Stimulated activated CD4-positive, alpha-beta T cell treated with anti-CD3 and anti-CD28 coated beads, Interleukin-4, amount 100 ng/mL, for 4 hours (primary cell): ENCODE measurements at regions not wholly inside any gene's neighbourhood (a gene's known extent, or its start where the extent isn't known, plus 50 kb on each side); places are given as distances from the start of the nearest gene placed in this dataset.
"Not testable (repeated sequence)": the region's sequence is repeated elsewhere in the genome, so short reads cannot be mapped to it uniquely, and the experiment has no call there.

Experiments
- DNase-seq, 2 experiments: peaks; one replicate each; pipeline ENCODE4 v3.0.0-alpha.2; 2020

DNA sequence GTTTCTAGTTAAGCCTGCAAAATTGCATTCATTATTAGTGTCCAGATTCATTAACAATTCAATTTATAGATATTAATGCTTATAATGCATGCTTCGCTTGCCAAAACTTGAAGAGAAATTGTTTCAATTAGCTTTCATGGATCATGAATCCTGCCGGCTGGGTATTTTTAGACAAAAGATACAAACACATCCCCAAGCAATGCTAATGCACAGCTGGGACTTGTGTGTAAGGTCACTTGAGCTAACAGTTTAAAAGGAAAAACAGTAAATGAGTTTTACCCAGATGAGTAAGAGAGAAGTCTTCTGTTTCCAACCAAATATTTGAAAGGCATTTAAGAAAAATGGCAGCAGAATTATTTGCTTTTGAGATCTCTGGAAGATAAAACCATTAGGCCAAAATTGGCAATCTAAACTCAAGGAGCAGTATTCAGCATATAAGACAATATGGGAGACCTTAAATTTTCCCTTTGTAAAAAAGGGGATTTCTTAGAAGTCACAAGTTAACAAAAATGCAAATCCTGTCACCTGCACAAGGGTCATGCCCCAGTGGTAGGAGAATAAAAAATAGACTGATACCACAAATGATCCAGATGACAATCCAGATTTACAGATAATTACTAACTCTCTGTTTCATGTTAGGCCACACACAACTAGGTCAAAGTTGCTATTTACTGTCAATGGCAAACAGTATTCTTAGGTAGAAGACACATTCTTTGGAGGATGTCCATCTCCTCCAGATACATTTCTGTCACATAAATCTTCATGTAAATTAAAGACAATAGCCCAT, 418.4 kb upstream of the PMFBP1 start:
- DNase-seq = no peak

DNA sequence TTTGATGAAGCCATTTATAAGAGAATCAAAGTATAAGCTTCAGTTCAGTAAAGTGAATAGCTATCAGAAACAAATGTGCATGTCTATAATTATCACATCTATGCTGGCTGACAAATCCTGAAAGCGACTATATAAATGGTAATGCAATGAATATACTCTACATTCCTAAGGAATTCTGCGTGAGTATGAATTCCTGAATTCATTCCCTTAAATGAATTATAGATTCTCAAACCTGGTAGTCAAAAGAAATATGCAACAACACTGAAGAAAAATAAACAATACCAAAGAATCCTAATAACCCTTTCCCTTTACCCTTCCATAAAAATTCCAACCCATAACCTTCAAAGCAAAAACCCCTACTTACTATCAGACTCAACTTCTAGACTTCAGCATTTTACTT, 416.6 kb upstream of the PMFBP1 start:
- DNase-seq = no peak

DNA sequence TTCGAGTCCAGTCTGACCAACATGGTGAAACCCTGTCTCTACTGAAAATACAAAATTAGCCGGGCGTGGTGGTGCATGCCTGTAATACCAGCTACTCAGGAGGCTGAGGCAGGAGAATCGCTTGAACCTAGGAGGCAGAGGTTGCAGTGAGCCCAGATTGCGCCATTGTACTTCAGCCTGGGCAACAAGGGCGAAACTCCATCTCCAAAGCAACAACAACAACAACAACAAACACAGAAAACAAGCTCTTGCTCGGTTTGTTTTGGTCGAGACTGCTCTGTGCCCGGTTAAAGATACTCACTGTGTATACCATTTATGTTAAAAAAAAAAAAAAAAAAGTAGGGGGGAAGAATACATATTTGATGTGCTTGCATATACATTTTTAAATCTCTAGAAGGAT, 406.1 kb upstream of the PMFBP1 start:
- DNase-seq = not testable (repeated sequence)

DNA sequence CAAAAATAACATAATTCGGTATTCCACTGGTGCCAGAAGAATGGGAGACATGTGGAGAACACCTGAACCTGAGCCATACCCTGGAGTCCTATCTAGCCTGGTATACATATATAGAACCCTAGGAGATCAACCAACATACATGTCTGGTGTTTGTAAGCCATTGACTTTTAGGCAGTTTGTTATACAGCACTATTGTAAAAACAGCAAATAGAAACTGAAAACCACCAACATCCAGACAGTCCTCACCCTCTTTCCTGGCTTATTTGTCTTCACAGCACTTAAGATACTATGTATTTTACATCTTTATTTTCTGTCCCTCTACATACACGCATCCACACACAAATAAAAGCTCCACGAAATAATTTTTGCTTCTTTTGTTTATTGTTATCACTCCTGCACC, 404.2 kb upstream of the PMFBP1 start:
- no peak for DNase-seq

DNA sequence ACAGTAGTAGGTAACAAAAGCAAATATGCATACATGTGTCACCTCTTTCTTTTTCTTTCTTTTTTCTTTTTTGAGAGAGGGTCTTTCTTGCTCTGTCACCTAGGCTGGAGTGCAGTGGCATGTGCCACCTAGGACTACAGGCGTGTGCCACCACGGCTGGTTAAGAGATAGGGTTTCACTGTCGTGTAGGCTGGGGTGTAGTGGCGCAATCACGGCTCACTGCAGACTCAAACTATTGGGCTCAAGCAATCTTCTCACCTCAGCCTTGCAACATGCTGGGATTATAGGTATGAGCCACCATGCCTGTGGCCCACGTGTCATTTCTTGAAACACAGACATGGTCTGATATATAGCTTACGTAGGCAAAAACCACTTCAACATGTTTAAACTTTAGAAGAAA, 397.7 kb upstream of the PMFBP1 start:
- DNase-seq = no peak

DNA sequence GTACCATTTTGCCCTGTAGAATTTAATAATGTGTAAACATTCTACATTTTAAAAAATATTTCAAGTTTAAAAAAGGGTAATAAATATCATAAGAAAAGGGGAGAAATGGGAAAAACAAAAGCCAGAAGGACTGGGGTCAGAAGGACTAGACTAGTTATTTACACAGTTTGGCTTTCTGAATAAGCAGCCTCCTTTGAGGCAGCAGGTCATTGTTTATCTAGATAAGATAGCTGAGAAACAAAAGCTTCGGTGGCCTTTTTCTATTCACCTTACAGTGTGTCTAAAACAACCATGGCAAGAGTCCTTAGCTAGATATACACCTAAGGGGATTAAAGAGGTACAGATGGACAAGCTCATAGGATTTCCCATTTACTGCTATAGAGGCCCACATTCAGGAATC, 396.5 kb upstream of the PMFBP1 start:
- DNase-seq = no peak

DNA sequence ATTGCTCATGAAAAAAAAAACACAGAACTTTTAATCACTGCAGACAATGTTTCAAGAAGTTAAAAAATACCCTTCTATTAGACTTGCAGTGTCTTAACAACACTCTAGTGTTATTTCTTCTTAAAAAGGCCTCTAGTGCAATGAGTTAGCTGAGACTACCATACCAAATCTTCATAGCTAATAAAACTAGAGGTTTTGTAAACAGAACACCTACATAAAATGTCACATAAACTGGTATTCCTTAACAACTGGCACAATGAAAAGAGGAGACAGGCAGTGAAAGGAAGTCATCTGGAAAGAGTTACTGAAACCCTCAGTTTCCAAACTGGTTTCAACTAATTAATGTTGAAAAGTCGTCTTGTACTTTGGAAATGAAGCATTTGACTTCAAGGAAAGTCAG, 394.2 kb upstream of the PMFBP1 start:
- no peak for DNase-seq

DNA sequence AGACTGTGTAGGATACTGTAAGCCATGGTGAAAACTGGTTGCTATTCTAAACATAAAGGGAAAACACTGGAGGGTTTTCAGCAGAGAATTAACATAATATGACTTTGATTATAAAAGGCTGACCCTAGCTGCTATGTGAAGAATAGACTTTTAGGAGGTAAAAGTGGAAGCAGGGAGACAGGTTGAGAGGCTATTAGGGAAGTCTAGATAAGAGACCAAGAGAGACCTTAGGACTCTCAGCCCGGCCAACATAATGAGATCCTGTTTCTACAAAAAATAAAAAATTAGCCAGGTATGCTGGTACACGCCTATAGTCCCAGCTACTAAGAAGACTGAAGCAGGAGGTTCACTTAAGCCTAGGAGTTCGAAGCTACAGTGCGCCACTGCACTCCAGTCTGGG, 393.2 kb upstream of the PMFBP1 start:
- no peak for DNase-seq

DNA sequence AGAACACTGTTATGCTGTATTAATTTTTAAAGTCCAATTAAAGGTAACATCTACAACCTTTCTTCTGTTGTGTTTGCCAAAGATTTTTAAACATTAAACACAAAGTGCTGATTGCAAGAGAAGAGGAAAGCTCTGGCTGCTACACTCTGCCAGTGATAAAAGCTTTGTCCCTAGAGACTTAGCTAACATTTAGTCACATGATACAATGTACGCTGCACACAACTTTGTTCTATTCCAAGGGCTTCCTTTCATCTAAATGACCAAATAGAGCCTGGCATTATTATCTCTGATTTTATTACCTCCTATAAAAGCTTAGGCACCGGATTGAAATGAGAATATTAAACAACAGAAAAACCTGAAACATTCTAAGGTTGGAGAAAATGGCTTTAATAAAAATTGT, 388.7 kb upstream of the PMFBP1 start:
- no peak for DNase-seq

DNA sequence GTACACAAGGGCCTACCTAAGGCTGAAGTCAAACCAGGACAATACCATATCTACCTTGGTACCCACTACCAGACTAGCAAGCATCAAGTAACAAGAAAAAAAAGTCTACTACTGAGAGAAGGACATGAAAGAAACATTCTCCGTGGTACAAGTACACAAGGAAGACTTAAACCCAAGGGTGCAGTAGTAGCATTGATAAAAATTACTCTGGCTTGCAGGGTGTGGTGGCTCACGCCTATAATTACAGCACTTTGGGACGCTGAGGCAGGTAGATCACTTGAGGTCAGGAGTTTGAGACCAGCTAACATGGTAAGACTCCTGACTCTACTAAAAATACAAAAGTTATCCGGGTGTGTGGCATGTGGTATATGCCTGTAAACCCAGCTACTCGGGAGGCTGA, 386.5 kb upstream of the PMFBP1 start:
- DNase-seq = no peak

DNA sequence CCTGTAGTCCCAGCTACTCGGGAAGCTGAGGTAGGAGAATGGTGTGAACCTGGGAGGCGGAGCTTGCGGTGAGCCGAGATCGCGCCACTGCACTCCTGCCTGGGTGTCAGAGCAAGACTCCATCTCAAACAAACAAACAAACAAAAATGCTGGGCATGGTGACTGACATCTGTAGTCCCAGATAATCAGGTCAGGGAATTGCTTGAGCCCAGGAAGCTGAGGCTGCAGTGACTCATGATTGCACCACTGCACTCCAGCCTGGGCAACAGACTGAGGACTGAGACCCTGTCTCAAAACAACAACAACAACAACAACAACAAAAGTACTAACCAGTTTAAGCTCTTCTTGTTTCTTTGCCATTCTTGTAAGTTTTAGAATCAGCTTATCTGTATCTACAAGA, 383.0 kb upstream of the PMFBP1 start:
- DNase-seq = no peak

DNA sequence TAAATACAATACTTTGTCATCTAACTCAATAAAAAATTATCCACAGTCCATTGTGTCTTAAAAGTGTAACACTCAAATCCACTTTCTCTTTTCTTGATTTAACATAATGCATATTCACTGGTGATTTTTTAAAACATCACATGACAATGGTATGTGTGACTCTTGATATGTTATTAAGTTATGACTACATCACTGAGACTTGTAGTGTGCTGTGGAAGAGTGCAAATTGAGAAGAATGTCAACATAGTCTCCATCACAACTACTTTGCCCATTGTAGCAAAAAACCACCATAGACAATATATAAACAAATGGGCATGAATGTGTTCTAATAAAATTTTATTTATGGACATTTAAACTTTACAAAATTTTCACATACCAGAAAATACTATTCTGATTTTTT, 380.7 kb upstream of the PMFBP1 start:
- DNase-seq = no peak

DNA sequence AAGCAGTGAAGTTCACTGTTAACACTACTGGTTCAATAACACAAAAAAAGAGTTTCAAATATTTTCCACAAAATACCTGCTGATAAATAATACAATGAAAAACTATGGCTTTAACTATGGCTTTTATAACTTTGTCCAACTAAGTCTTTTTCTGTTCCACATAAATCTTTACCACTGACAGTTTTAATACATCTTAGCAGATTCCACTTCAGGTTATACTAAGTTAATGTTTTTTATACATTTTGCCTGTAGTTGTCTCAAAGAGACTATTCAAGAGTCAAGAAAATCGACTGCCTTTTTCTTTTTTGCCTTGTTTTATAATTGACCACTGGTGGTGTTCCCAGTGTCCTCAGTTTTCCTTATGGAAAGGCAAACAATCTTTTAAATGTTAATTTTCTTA, 379.7 kb upstream of the PMFBP1 start:
- no peak for DNase-seq

DNA sequence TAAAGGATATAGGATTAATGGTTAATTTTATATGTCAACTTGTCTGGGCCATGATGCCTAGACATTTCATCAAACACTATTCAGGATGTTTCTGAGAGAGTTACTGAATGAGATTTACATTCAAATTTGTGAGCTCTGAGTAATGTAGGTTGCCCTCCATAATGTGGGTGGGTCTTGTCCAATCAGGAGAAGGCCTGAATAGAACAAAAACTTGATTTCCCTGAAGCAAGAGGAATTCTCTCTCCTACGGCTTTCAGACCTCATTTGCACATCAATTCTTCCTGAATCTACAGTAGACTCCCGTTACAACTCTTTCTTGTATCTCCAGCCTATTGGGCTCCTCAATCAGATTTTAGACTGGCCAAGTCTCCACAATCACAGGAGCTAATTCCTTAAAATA, 377.9 kb upstream of the PMFBP1 start:
- DNase-seq = no peak

DNA sequence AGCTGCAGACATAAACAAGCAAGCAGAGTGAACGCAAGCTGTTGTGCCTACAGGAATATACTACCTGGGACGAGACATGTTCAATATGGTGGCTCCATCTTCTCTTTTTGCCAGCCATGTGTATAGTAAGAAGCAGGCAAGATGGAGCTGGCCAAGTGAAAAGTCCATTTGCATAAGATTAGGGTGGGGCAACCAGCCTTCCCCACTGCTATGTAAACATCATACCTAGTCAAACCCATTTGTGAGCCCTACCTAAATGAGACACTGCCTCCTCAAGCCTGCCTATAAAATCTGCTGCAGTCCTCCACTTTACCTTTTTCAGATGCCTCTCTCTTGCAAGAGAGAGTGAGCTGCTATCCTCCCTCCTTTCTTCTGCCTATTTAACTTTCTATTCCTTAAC, 370.1 kb upstream of the PMFBP1 start:
- no peak for DNase-seq

DNA sequence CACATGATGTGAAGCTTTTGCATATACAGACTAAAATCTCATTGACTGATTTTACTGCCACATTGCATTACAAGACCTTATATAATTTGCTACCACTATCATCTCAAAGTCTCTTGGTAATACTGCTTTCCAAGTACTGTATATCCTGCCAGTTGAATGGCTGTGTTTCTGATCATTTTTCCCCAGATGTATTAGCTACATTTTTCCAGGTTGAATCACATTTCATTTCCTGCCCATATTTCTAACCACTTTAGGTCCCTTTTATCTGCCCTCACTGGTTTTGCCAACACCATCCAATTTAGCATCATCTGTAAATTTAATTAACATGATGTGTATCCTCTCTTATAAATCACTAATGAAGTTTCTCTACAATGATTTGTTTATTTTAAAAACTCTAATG, 365.7 kb upstream of the PMFBP1 start:
- DNase-seq = no peak

DNA sequence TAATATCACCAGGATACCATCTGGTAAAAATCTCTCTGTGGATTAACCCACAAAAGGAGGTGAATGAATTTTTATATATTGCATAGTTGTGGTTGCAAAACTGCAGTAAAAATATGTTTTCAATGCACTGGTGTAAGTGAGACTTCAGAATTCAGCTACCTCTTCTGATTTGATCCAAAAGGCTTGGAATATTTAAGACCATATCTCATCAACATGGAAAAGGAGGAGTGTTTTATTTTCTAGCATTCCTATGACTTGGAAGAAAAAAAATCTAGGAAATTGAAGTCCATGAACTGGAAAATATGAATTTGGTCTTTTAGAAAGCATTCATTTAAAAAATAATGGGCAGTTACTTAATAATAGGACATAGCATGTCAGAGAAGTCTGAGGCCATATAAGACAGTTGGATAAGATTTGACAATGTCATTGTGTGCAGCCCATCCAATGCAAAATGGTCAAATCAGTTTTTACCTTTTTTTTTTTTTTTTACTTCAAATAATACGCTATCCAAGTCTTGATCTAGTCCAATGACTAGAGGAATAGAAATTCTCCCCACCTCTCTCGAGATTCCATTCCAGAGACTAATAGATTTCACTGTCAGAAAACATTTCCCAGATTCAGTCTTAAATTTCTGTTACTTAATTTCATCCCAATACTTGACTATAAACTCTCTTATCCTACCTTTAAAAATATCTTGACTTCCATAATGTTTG, 364.9 kb upstream of the PMFBP1 start:
- no peak for DNase-seq

DNA sequence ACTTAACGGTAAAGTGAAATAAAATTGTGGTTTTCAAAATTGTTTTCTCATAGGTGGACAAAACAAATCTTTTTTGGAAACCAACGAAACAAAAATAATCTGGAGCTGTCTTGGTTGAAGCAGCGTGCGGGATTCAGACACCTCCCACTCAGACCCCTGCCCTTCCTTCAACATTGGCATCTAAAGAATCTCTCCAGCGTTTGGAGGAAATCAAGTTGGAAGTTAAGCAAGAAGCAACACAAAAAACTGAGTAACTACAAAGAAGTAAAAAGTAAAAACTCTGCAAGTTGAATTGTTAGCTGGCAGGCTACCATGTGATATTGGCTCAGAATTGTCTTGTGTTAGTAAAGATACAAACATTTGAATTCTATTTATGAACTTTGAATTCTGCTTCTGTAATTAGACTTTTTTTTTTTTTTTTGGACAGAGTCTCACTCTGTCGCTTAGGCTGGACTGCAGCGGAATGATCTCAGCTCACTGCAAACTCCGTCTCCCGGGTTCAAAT, 361.0 kb upstream of the PMFBP1 start:
- no peak for DNase-seq

DNA sequence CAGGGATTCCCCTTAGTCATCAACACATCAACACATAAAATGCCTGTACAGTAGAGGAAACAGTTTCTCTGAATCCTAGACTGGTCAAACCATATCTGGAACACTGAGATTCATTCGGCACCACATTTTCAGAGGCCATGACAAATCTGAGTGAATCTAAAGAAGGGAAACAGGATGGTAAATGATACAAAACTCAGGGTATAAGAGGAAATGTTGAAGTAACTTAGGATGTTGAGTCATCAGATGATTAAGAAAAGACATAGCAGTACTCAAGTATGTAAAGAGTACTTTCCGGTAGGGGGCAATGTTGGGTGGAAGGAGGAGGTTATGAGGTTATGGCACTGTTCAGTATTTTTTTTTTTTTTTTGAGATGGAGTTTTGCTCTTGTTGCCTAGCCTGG, 358.5 kb upstream of the PMFBP1 start:
- DNase-seq = no peak

DNA sequence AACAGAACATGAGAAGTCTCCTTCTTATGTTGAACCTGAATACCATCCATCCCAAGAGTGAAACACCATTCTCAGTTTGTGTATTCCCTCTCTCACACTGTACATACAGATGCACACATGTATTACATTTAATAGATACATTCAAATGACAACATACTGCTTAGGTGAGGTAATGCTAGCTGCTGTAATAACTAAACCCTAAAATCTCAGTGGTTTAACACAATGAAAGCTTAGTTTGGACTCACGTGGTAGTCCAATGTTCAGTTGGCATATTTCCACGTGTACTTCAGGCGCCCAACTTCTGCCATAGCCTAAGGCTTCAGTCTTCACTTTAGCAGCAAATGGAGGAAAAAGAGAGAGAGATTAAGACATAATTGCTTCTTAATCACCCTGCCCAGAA, 351.1 kb upstream of the PMFBP1 start:
- DNase-seq = no peak

DNA sequence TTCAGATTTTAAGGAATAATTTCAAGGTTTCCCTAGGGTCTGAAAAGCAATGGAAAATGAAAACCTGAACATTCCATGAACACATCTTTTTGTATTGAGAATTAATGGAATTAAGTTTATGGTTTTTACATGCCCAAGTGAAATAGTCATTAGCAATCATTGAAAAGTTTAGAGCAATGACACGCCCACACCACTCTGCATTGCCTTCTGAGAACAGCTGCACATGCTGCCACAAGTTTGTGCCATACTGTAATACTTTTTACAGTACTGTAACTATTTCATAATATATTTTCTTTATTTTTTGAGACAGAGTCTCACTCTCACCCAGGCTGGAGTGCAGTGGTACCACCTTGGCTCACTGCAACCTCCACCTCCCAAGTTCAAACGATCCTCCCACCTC, 345.2 kb upstream of the PMFBP1 start:
- no peak for DNase-seq

DNA sequence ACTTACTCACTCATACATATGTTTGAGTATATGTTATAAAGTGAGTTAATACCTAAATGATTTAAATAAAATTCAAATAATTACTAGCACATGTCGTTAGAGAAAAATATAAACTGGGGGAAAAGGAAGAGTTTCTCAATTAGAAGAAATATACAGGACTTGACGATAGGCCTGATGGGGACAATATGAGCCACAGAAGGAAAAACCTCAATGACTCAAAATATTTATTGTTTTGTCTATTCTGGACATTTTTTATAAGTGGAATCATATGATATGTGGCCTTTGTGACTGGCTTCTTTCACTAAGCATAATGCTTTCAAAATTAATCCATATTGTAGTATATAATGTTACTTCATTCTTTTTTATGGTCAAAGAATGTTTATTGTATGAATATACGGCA, 339.2 kb upstream of the PMFBP1 start:
- no peak for DNase-seq

DNA sequence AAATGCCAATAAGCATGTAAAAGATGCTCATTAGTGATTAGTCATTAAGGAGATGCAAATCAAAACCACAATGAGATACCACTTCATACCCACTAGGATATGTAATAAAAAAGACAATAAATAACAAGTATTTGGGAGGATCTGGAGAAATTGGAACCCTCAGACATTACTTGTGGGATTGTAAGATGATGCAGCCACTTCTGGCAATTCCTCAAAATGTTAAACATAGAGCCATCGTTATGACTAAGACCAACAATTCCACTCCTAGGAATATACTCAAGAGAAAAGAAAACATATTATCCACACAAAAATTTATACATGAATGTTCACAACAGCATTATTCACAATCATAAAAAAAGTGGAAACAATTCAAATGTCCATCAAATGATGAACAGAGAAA, 336.2 kb upstream of the PMFBP1 start:
- no peak for DNase-seq

DNA sequence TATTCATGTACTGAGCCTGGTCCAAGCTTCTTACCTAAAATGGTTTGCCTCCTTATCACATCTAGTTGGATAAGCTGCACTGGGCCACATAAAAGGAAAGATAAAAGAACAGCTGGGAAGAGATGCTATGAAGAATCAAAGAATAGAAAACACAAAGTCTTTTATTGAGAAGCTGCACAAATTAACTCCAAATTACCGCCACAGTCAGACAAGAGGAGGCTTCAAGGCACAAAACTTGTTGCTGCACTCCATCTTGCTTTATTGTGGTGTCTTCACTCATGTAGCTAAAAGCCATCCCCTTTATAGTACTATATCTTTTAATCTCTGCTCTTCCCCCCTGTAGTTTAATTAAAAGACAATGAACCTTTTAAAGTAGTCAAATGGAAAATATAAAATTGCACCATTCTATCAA, 330.6 kb upstream of the PMFBP1 start:
- no peak for DNase-seq
